ENCODE measurements at regions not wholly inside any gene's neighbourhood (a gene's known extent, or its start where the extent isn't known, plus 50 kb on each side); places are given as distances from the start of the nearest gene placed in this dataset.

GRCh38 chr15:95235033-95235432 is 1003.7 kb downstream of the MCTP2 start:
- TF ChIP-seq CTCF (optimal IDR thresholded peaks at IDR 0.05 in 1 of 3, IDR thresholded peaks at IDR 0.05 in 1 of 3, conservative IDR thresholded peaks at IDR 0.05 in 1 of 3; ENCODE audit: extremely low read depth in 1 of 3, insufficient read depth in 2 of 3, low read length in 3 of 3) (no peak), EZH2 (IDR thresholded peaks at IDR 0.05; ENCODE audit: low read length) (no peak)

Data from keratinocyte (primary cell).